SHP77 treated with DMSO at 0.1 percent for 48 hours (cell line): ENCODE measurements at regions not wholly inside any gene's neighbourhood (a gene's known extent, or its start where the extent isn't known, plus 50 kb on each side); places are given as distances from the start of the nearest gene placed in this dataset.

Experiments used
- DNase-seq: peaks from one replicate; lab custom pipeline; 2025; lab: John Stamatoyannopoulos, UW

DNA sequence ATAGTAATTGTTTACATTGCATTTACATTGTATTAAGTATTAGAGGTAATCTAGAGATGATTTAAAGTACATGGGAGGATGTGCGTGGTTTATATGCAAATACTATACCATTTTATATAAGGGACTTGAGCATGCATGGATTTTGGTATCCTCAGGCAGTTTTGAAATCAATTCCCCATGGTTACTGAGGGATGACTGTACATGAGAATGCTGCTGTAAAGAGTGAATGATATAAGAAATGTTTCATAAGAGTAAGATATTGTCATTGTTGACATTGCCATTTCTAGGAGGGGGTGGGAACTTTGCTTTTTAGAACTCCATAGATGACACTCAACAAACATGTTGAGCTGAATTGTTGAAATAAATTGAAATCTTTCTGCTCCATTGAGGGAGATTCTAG, 185.0 kb downstream of the SEMA6A start:
- DNase-seq = no peak

DNA sequence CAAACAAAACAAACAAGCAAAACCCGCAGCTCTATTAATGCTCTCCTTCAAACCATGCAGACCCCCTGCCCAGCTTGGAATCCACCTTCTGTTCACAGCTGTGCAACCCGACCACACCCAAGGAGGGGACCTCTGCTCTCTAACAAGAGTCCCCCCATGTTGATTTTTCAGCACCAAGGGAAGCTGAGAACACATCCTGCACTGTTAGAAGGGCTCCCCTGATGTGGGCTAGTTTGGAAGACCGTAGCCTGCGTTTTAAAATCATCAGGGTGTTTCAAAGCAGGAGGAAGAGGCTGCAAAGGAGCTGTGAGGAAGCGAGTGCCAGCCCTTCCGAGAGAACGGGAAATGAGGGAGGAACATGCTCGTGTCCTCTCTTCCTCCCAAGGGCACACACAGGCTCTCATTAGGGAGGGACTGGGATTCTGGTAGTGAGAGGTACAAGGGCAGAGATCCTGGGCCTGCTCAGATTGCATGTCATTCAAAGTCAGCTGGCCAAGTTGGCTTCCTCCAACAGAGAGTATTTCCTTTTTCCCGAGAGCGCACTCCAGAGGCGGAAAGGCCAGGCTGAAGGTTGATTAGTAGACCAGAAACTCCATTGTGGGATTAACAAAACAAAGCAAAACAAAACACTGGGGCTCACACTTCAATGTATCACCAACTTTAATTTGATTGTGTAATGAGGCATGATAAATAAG, 185.9 kb downstream of the SEMA6A start:
- DNase-seq = no peak

DNA sequence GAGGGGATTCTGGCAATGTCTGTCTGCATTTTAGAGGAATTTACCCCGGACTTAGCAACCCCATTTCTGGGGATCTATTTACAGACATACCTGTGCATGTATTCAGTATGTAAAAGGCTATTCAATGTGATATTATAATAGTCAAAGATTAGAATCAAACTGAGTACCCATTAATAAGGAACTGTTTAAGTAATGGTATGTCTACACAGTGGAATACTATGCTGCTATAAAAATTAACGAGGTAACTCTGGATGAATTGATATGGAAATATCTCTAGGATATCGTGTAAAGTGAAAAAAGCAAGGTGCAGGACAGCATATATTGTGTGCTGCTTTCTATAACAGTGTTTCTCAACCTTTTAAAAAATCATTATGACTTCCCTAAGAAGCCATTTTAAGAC, 186.9 kb downstream of the SEMA6A start:
- no peak for DNase-seq

DNA sequence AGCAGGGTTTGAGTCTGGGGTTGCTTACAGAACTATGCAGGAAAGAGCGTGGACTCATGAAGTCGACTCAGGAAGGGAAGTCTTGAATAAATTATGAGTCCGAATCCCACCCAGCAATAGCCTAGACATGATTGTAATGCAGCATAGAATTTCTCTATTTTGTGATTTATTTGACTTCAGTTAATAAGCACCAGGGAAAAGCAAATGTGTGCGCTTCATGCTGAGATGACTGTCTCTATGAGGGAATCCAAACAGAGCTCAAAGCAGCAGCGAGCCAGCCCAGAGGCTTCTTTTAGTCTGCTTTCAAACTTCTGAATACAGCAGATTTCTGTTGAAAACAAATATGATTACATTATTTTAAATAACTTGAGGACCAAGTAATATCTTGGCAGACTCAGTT, 188.0 kb downstream of the SEMA6A start:
- no peak for DNase-seq

DNA sequence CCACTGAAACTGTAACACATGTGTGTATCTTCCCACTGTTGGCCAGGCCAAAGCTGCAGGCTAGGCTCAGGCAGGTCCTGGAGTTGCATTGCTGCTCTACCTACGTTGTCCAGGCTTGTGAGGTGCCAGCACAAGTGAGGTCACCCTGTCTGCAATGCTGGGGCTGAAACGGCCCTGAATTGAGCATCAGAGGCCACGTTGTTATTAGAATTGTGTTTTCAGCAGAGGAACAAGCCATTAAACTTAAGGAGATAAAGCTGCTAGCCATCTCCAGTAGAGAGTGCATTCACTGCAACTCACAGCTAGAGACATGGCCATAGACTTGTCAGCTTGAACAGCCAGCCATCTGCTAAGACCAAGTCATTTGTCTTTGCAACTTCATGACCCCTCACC, 191.8 kb downstream of the SEMA6A start:
- no peak for DNase-seq

DNA sequence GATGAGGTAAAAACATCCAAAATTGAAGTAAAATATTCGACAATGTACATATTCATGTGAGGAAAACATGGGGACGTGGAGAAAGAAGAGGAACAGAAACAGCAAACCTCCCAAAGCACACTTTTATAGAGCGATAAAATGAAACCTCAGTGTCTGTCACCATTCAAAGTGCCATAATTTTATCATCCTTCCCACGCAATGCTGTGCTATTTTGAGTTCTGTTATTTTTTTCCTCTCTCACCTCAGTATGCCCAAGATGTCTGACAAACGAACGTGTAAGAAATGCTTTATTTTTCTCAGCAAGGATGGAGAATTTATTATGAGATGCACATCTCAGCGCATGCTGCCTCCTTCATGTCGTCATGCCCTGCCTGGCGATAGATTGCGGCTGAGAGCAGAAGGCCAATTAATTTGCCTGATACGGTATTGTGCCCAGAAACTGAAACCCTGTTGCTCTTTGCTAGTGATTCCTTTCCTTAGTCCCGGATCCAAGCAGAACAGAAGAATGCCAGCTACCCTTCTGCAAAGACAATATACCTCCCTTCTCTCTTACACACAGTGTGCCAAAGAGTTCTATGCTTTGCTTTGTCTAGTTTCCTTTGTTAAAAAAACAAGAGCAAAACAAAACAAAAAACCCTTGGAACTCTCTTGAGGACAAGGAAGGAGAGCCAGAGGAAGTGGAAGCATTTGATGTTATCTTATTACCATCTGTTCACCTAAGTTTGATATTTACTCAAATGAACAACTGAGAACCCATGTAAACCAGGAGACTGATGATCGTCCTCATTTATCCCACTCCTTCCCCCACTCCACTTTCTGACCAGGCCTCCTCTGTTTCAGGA, 192.4 kb downstream of the SEMA6A start:
- DNase-seq = no peak

DNA sequence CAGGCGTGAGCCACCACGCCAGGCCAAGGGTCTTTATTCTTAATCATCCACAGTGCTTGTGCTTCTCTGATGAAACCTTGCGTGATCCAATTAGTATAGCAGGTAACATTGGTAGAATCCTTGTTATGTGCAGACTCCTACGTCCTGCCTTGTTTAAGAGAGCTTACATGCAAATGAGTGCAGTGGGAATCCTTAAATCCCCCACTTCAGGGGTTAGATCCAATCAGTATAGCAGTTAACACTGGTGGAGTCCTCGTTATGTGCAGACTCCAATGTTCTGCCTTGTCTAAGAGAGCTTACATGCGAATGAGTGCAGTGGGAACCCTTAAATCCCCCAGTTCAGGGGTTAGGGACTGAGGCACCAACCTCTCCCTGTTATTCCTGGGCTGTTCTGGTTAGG, 193.4 kb downstream of the SEMA6A start:
- DNase-seq = no peak

DNA sequence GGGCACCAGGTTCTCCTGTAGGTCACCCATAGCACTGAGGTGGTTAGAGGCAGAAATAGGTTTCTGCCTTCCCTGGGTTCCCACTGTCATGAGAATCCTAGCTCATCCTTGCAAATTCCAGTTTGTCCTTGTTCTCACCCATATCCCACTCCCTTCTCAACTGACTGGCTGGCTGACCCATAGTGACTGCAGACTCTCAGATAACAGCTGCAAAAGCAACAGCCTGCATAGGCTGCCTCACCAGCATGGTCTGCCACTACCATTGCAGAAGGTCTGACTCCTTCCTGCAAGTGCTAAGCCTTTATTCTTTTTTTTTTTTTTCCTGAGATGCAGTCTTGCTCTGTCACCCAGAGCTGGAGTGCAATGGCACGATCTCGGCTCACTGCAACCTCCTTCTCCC, 194.0 kb downstream of the SEMA6A start:
- no peak for DNase-seq

DNA sequence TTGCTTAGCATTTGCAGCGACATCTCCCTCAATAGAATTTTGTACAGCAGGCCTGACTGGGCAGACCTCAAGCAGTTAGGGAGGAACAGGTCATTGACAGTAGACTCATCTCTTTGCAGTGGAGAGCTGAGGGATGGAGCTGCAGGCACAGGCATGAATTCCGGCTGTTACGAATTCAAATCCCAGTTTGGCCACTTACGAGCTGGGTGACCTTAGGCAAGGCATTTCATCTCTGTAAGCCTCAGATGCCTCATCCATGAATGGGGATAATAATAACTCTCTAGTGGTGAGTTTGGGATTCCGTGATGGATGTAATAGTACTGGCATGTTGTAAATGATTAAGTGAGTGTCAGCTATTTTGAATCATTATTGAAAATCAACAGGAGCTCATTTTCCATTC, 195.3 kb downstream of the SEMA6A start:
- no peak for DNase-seq

DNA sequence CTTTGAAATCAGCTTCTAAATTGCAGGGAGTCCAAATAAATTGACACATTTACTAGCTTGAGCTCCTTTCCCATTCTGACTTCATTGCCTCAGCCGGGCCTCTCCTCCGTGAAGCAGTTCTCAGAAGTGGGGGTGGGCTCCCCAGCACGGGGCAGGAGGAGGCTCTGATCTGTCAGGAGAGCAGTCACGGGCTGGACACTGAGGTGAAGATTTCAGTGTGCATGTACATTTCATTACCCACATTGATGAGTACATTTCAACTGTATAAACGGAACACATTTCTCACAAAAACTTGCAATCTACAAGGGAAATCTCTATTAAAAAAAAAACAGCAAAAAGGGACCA, 195.9 kb downstream of the SEMA6A start:
- DNase-seq = no peak

DNA sequence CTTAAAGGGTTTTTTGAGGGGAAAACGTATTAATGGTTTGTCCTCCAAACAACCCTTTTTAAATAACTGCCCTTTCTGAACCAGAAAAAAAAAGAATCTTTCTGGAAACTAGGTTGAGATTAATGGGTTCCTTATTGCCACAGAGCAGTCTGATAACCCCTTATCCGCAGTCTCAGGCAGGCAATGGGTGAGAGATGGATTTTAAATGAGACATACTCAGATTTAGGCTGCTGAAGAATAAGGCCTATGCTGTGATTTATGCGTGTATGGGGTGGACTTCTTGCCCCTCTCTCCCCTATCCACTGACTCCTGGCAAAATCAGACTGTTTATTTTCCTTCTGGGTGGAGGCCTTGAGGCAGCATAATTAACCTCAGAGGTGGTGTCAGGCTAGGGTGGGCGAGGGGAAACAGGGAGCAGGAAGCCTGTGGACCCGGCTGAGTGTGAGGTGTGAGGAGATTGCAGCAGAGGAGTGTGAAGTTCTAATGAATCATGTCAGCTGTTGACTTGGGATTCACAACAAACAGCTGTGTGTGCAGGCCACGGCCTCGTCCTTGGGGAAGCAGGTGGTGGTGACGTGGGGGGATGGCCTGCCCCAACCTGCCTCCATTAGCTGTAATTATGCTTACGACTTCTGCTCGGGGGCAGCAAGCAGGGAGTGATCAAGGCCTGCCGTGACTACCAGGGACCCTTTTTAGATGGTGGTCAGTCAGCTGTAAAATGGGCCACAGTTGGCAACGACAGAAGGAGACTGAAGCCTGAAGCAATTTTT, 196.4 kb downstream of the SEMA6A start:
- DNase-seq = peak; percentile 86

DNA sequence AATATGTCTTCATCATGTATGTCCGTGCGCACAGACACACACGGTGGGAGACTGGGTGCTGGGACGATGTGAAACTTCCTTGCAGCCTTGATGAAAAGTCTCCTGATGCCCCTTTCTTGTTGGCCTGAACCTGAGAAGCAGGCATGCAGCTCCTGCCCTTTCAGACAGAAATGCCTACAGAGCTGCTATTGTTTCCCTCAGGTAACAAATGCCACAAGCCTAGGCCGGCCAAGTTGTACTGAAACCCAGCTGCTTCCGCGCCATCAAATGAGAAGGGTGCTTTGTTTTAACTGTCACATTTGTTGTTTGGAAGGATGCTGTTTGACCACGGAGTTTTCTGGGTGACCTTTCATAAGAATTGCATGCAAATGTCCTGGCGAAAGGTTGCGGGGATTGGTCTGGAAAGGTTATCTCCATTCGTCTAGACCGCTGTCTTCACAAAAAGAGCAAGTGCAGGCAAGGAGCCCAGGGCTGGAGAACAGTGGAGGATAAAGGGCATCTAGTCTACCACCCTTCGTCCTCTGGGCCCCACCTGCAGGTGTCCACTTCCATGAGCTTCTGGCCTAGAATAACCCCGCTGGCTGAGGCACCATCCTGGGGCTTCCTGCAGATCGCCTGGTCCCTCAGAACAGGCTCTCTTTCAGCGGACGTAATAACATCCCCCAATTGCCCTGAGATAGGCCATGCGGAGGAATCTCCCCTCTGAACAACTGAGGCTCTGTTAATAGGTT, 197.2 kb downstream of the SEMA6A start:
- no peak for DNase-seq

DNA sequence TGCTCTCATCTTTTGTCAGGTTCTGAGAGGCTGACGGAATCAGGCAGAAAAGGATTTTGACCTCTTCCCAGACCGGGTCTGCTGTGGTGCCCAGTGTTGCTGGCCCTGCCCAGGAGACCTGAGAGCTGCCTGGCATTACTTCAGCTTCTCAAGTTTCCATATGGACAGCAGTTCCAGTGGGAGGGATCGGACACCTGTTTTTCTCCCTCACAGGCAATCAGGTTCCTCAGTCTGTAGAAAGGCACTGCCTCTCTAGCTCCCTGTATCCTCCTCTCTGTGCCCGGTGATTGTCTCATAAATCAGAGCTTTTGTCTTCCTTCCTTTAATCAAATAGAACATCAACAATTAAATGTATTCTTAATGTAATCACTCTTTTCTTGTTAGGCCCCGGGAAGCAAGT, 198.7 kb downstream of the SEMA6A start:
- no peak for DNase-seq

DNA sequence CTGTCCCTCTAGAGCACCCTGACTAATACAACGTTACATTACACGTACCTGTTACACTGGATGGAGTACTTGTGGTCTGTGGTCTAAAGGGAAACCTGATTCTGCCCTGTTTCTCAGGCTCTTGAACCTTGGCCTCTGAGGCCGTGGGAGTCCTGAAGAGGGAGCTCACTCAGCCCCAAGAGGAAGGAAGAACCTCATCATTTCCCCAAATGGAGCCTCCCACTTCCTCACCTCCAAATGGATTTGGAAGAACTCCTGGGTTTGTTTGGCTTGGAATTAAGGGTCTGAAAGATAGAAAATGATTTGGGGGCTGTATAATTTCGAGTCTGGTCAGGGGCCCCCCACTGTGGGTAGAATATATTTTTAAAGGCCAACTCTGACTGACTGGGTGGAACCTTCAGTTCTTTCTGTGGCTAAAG, 200.2 kb downstream of the SEMA6A start:
- DNase-seq = no peak

DNA sequence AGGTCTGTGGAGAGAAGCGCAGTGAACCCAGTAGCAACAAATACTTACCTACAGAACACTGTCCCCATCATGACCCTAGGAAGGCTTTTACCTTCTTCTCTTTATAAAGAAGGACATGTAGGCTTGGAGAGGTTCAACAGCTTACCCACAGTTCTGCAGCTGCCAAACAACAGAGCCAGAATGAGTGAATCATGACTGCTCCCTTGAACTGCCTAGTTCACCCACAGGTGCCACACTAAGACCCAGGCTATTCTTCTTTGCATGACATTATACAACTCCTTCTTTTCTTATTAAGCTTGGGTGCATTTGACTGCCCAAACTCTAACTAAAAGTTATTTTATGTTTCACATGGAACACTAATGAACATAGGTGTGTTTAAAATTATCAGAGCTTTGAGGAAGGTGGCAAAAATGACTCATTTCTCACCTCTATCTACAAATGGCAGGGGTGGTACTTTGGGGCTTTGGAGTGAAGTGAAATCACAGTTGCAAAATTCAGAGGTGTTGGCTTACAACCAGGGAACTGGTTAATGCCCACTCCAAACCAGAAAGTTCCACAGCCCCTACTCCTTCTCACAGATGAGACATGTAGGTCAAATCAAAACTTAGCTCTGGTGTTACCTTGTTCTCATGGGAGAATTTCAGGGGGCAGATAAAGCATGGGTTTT, 201.6 kb downstream of the SEMA6A start:
- DNase-seq = no peak

DNA sequence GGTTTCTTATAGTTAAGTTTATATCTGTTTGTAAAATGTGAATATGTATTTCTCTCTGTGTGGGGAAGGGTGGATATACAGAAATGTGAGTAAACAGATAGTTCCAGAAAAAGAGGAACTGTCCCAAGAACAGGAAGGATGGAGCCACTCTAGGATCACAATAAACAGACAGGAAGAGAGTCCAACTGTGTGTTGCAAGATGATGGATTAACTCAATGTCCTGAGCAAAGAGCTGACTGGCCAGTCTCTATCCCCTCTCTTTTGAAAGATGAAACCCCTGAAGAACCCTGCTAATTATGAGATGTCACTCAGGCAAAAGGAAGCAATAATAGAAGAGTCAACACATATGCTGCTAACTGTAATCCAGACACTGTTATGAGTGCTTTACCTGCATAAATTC, 202.7 kb downstream of the SEMA6A start:
- DNase-seq = no peak

DNA sequence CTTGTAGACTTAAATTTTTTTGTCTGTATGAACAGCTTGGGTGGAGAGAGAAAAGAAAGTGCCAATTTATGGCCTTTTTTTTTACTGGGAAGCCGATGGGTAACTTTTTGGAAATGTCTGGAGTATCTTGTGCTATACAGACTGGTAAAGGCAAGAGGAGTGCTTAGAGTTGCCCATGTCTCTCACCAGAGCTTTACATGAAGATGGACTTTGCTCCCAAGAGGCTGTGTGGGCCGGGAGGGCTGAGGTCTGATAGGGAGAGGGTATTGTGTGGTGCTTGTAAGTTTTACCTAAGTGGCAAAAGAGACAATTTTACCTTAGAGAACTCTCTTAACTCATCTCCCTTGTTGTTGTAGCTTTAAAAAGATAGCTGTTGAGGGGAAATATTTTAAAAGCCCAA, 203.2 kb downstream of the SEMA6A start:
- no peak for DNase-seq

DNA sequence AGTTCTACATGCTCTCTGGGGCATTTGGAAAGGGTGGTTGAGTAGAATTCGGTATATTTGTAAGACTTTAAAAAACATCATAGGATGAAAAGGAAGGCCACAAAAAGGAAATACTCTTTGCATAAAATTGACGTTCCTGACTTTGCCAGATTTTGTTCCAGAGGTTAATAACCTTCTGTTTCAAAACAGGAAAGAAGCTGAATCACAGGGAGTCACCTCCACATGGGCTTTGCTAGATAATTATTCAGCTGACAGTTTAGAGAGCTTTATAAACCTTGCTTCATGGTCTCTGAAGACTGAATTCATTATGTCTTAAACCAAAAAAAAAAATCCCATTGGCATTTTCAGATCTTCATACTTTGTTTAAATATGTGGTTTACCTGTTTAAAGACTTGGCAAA, 203.7 kb downstream of the SEMA6A start:
- DNase-seq = no peak

DNA sequence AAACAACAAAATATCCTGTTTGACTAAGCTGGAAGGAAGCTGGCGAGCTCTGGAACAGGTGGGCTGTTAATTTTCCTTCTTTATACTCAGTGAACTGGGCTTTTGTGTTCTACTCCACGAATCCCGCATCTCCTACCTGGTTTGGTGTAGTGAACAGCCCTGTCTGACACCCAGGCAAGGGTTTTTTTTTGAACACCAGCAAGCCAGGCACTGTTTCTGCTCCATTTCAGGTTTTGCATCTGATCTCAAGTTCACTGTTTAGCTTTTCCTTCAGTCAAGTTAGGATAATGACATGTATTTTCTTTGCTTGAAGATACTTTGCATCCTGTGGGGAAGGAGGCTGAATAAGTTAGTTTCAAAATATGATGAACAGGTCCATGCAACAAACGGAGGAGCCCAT, 204.5 kb downstream of the SEMA6A start:
- no peak for DNase-seq

DNA sequence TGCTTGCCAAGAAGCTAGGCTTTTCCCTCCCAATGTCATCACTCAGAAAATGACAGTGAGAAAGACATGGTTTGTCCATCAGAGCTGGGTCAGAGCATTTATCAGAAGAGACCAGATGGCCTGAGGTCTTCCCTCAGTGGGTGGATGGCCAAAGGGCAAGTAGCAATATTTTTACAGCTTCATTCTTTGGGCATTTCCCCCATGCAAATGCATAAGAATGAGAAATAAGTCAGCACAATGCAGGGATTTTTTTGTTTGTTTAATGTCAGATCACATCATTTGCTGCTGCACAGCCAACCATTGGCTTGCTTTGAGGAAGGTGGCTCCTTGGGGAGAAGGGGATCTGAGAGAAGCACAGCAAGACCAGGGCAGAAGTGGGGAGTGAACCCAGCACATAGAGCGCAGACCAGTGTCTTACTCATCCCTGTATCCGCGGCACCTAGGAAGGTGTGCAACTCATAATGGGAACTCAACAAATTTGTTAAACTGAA, 209.6 kb downstream of the SEMA6A start:
- no peak for DNase-seq

DNA sequence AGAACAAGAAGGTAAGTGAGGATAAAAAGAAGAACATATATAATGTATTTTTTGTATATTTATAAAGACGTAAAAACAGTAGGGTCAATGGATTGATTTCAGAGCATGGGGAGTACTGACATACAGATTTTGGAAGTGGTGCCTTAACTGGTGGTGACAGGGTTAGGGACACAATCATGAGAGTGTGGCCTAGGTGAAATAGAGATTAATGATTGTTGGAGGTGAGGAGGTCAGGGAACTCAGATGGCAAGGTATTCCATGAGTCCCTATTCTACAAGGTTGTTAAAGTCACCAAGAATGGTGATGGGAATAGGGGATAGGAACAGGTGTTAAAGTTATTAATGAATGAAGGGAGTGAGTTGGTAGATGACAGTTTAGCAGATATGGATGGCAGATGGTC, 210.8 kb downstream of the SEMA6A start:
- DNase-seq = no peak
